Heart right ventricle (tissue), 16 donors: ENCODE measurements at regions not wholly inside any gene's neighbourhood (a gene's known extent, or its start where the extent isn't known, plus 50 kb on each side); places are given as distances from the start of the nearest gene placed in this dataset.
A peak's percentile ranks its signal among the peaks of the same experiment; 100 is the strongest.

Experiments
- ATAC-seq, 8 donors: fragments of 200-7000 bp; cut with Tn5 transposase; one replicate each; pipeline ENCODE4 v1.9.1; 2020; ENCODE audit warnings: mild to moderate bottlenecking in 8 of 8, moderate library complexity in 8 of 8, moderate number of reproducible peaks in 1 of 8
- DNase-seq, 2 donors: peaks; one replicate each; pipeline ENCODE4 v3.0.0-alpha.2; 2020
- H3K27ac ChIP-seq, 10 donors: fragments of 200-600 bp; sonication (generic) in 2 of 10; one replicate each; pipeline versions ENCODE4 v1.5.0 to v1.8.0; 2020 to 2022; ENCODE audit warnings: mild to moderate bottlenecking in 3 of 10
- H3K27me3 ChIP-seq, 7 donors: fragments of 200-600 bp; one replicate each; pipeline ENCODE4 v1.8.0; 2021 to 2022; ENCODE audit warnings: mild to moderate bottlenecking in 2 of 7
- H3K36me3 ChIP-seq, 9 donors: fragments of 200-600 bp; sonication (generic) in 1 of 9; one replicate each; pipeline versions ENCODE4 v1.5.0 to v1.8.0; 2020 to 2022; ENCODE audit warnings: mild to moderate bottlenecking in 2 of 9
- H3K4me1 ChIP-seq, 9 donors: fragments of 200-600 bp; sonication (generic) in 1 of 9; one replicate each; pipeline versions ENCODE4 v1.5.0 to v1.8.0; 2020 to 2022; ENCODE audit warnings: mild to moderate bottlenecking in 4 of 9
- H3K4me3 ChIP-seq, 10 donors: fragments of 200-600 bp; sonication (generic) in 2 of 10; one replicate each; pipeline versions ENCODE4 v1.5.0 to v1.8.0; 2020 to 2022; ENCODE audit warnings: mild to moderate bottlenecking in 7 of 10, moderate library complexity in 2 of 10
- H3K9me3 ChIP-seq, 11 donors: fragments of 200-600 bp in 10 of 11; sonication (generic) in 2 of 11; one replicate each; pipeline versions ENCODE4 v1.5.0 to v1.8.0; 2013 to 2022; ENCODE audit warnings: mild to moderate bottlenecking in 2 of 11, control low read depth in 1 of 11, moderate library complexity in 1 of 11
- CTCF ChIP-seq, 9 donors: fragments of 200-600 bp; sonication (generic) in 2 of 9; IDR thresholded peaks; one replicate each; pipeline versions ENCODE4 v1.5.0 to v1.8.0; 2021 to 2022; ENCODE audit warnings: antibody characterized with exemption in 9 of 9, mild to moderate bottlenecking in 5 of 9, moderate library complexity in 1 of 9
- WGBS, 2 donors: extraction: QIAGEN DNeasy Blood & Tissue Kit; methylation state at CpG; one replicate each; pipeline ENCODE4 v1.1.7; 2013; ENCODE audit warnings: inconsistent platforms in 1 of 2; 5-methylcytosine and 5-hydroxymethylcytosine counted together
- intact Hi-C, 10 donors: fragments of 100-400 bp; cut with DNase I; formaldehyde crosslinking; loops; one replicate each; pipeline versions ENCODE4 v1.11.1 to v1.14.2; 2022
- donor health status: Arrhythmogenic right ventricular cardiomyopathy.
- donor health status: ischemic (EF 13 %, LVEDD 7.1; RV severe dilation, severe dysfunction).
- donor health status: healthy with polysubstance abuse.
- donor health status: DM: no; HTN: yes; CAD: no.
- donor health status: DM: no; HTN: no; CAD: no.
- donor health status: ischemic (EF 25% LVEDD 6.9; RV normal size, moderate dysfunction).
- donor health status: ischemic (EF 25% LVEDD 5.7; RV mildly dilated, moderate dysfunction).
- donor health status: healthy.
- donor health status: DM: yes; HTN: yes; CAD: no.
- donor health status: Ischemic cardiomyopathy.
- donor health status: ischemic (EF 35%, LVEDD 5.7; RV mildly dilated, moderate dysfunction).
- donor health status: nonischemic (EF 11% LVEDD 7.7; RV severe dilation, severe dysfunction).
- donor health status: DM: yes; HTN: yes; CAD: no.
- donor health status: PGD.
- donor health status: ischemic (EF 29% LVEDD 5.4; RV normal size, mild dysfunction).
- donor health status: nonischemic (EF 23%, LVEDD 6.1; RV moderate dilation, normal function).

- H3K27me3 ChIP-seq = no peaks in the 10 kb centered on the region
- intact Hi-C loops = no loop called here
- 92 to 95% methylated on average over 2 of the region's 2 CpGs for WGBS, 2 donors
- TF ChIP-seq CTCF (IDR thresholded peaks at IDR 0.05) = no peak
- peaks cover 0 to 16% (median 8%) of the 10 kb centered on the region in 9 donors for H3K4me1 ChIP-seq
- peak overlapping the region in 5 of 10 donors; percentile 16 to 72 (median 67) for H3K27ac ChIP-seq
- ATAC-seq = no peak
- H3K4me3 ChIP-seq = no peak overlapping the region
- DNase-seq = no peak
- peaks cover 0 to 4% (median 0%) of the 10 kb centered on the region in 11 donors for H3K9me3 ChIP-seq
- H3K36me3 ChIP-seq = no peaks in the 10 kb centered on the region
Measured at GRCh38 chr10:31187182-31187581, 131.8 kb upstream of the ZEB1 start.

- intact Hi-C loops = no loop called here
- Histone ChIP-seq H3K36me3 (no peaks in the 10 kb centered on the region), H3K4me3 (no peak overlapping the region), H3K9me3 (peaks cover 0 to 4% (median 0%) of the 10 kb centered on the region in 11 donors), H3K27me3 (no peaks in the 10 kb centered on the region), H3K4me1 (peaks cover 0 to 16% (median 8%) of the 10 kb centered on the region in 9 donors), H3K27ac (peak overlapping the region in 3 of 10 donors; percentile 22 to 64 (median 39))
- WGBS, 2 donors = 85 to 89% methylated on average over 14 of the region's 14 CpGs
- peak in 6 of 8 donors; percentile 21 to 78 (median 56) for ATAC-seq
- no peak for TF ChIP-seq CTCF (IDR thresholded peaks at IDR 0.05)
- DNase-seq = peak; percentile 30 to 36
Measured at GRCh38 chr10:31187607-31188210, 131.3 kb upstream of the ZEB1 start.

DNA sequence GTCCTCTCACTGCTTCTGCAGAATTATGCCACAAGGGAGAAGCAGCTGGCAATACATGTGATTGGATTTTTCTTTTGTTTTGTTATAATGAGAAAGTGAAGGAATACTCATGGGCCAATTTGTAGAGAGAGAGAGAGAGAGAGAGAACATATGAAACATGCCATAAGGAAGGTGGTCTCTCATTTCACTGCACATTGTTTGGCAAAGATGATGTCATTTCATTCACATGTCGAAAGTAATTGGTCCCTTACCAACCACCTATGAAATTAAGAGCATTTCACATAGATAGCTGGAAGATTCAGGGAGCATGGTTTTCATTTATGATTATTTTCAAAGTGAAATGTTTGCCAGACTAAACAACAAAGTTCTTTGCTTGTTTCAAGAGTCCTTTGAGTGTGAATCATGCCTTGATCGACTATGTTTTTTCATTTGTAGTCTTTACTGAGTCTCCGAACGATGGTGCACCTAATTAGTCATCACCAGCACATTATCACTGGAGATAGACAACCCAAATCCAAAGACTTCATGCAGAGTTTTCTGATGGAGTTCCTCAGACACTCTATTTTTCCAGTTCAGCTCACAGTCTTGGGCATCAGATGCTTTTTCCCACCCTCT, 130.1 kb upstream of the ZEB1 start:
- Histone ChIP-seq H3K36me3 (no peaks in the 10 kb centered on the region), H3K4me1 (peaks cover 0 to 16% (median 8%) of the 10 kb centered on the region in 9 donors), H3K27me3 (no peaks in the 10 kb centered on the region), H3K27ac (no peak overlapping the region), H3K9me3 (peaks cover 0 to 4% (median 0%) of the 10 kb centered on the region in 11 donors), H3K4me3 (no peak overlapping the region)
- TF ChIP-seq CTCF (IDR thresholded peaks at IDR 0.05) = no peak
- intact Hi-C loops = no loop called here
- WGBS, 2 donors = 70 to 87% methylated on average over 4 of the region's 4 CpGs
- DNase-seq (no peak), ATAC-seq (no peak)

DNA sequence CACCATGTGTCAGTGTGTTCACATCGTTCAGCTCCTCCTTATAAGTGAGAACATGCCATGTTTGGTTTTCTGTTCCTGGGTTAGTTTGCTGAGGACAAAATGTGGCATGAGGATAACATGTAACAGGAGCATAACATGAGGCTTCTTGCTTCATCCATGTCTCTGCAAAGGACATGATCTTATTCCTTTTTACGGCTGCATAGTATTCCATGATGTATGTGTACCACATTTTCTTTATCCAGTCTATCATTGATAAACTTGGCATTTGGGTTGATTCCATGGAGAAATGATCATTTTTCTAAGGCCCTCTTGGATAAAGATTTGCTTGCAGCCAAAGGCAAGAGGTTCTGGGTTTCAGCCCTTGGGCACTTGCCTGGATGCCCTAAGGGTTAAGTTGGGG, 128.5 kb upstream of the ZEB1 start:
- TF ChIP-seq CTCF (IDR thresholded peaks at IDR 0.05) = no peak
- Histone ChIP-seq H3K36me3 (no peaks in the 10 kb centered on the region), H3K27ac (no peak overlapping the region), H3K4me3 (no peak overlapping the region), H3K9me3 (peaks cover 0 to 4% (median 0%) of the 10 kb centered on the region in 11 donors), H3K4me1 (peaks cover 0 to 16% (median 8%) of the 10 kb centered on the region in 9 donors), H3K27me3 (no peaks in the 10 kb centered on the region)
- ATAC-seq (no peak), DNase-seq (no peak)
- intact Hi-C loops = no loop called here
- WGBS, 2 donors = 96 to 99% methylated on average over 2 of the region's 2 CpGs
